Gastroesophageal sphincter (tissue), 4 donors: ENCODE measurements at regions not wholly inside any gene's neighbourhood (a gene's known extent, or its start where the extent isn't known, plus 50 kb on each side); places are given as distances from the start of the nearest gene placed in this dataset.

Source experiments
- ATAC-seq: fragments of 150-250 bp; one replicate; pipeline ENCODE4 v1.9.1; 2016; ENCODE audit warnings: mild to moderate bottlenecking, moderate library complexity
- H3K27ac ChIP-seq, 4 donors: fragments of 200-600 bp; sonication (generic) in 3 of 4; 1 replicate in 3 of 4; 2 replicates in 1 of 4; pipeline ENCODE4 v1.5.1; 2016 to 2019
- H3K27me3 ChIP-seq: fragments of 200-600 bp; sonication (generic); one replicate; pipeline ENCODE4 v1.5.1; 2019
- H3K36me3 ChIP-seq, 2 donors: fragments of 200-600 bp; sonication (generic); one replicate each; pipeline ENCODE4 v1.5.1; 2019; ENCODE audit warnings: control low read depth in 1 of 2
- H3K4me1 ChIP-seq, 3 donors: fragments of 200-600 bp; sonication (generic); 1 replicate in 2 of 3; 2 replicates in 1 of 3; pipeline ENCODE4 v1.5.1; 2016 to 2019; ENCODE audit warnings: control low read depth in 2 of 3
- H3K4me3 ChIP-seq, 2 donors: fragments of 200-600 bp; sonication (generic); one replicate each; pipeline ENCODE4 v1.5.1; 2019; ENCODE audit warnings: mild to moderate bottlenecking in 1 of 2, moderate library complexity in 1 of 2
- H3K9me3 ChIP-seq, 3 donors: fragments of 200-600 bp; sonication (generic); one replicate each; pipeline ENCODE4 v1.5.1; 2017 to 2019; ENCODE audit warnings: control low read depth in 2 of 3
- EP300 ChIP-seq: sonication (generic); formaldehyde crosslinking; IDR thresholded peaks from one replicate; pipeline ENCODE4 v1.6.1; 2017; ENCODE audit warnings: antibody characterized with exemption, mild to moderate bottlenecking
- POLR2A ChIP-seq, 2 donors: fragments of 450-650 bp; IDR thresholded peaks; one replicate each; pipeline ENCODE4 v1.6.1; 2017; ENCODE audit warnings: antibody characterized with exemption in 2 of 2, mild to moderate bottlenecking in 2 of 2, moderate library complexity in 1 of 2
- POLR2AphosphoS5 ChIP-seq: sonication (generic); formaldehyde crosslinking; IDR thresholded peaks from one replicate; pipeline ENCODE4 v1.6.1; 2017; ENCODE audit warnings: antibody characterized with exemption
- WGBS, 2 donors: methylation state at CpG; one replicate each; pipeline ENCODE4 v1.1.5; 2018; ENCODE audit warnings: low coverage in 1 of 2; 5-methylcytosine and 5-hydroxymethylcytosine counted together
- TF ChIP-seq, protein P1 (sequence below), 4 experiments: fragments of 200-600 bp in 2 of 4; fragments of 450-650 bp in 2 of 4; sonication (generic) in 1 of 4; IDR thresholded peaks; one replicate each; pipeline ENCODE4 v1.5.1; 2017 to 2019; ENCODE audit warnings: antibody characterized with exemption in 4 of 4, mild to moderate bottlenecking in 2 of 4, moderate library complexity in 2 of 4

DNA sequence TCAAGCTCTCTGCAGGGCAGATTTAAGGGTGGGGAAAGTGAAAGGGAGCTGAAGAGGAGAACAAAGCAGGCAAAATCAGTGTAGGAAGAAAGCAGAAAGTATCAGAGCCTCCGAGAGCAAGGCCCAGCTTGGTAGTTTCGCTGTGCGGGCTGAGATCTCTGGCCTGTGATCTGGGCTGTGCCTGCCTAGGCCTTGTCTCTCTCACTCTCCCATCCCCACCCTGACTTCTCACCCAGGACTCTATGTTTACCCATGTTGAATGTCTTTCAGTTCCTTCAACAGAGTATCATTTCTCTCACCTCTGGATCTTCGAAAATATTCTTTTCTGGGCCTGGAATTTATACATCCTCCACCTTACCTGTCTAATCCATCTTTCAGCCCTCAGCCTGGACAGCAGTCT lies 391.3 kb downstream of the FOXO1 start:
- 95 to 100% methylated on average over 3 of the region's 4 CpGs for WGBS, 2 donors
- no peak overlapping the region for H3K4me3 ChIP-seq
- no peaks in the 10 kb centered on the region for H3K27me3 ChIP-seq
- no peaks in the 10 kb centered on the region for H3K36me3 ChIP-seq
- H3K4me1 ChIP-seq, result peaks cover 19 to 35% (median 19%) of the 10 kb centered on the region in 3 donors
- no peak for ATAC-seq
- H3K9me3 ChIP-seq, result no peaks in the 10 kb centered on the region
- no peak overlapping the region for H3K27ac ChIP-seq
- TF ChIP-seq EP300, result no peak
- no peak for TF ChIP-seq POLR2AphosphoS5
- no peak for TF ChIP-seq POLR2A (IDR thresholded peaks at IDR 0.05)
- TF ChIP-seq, protein P1, sequence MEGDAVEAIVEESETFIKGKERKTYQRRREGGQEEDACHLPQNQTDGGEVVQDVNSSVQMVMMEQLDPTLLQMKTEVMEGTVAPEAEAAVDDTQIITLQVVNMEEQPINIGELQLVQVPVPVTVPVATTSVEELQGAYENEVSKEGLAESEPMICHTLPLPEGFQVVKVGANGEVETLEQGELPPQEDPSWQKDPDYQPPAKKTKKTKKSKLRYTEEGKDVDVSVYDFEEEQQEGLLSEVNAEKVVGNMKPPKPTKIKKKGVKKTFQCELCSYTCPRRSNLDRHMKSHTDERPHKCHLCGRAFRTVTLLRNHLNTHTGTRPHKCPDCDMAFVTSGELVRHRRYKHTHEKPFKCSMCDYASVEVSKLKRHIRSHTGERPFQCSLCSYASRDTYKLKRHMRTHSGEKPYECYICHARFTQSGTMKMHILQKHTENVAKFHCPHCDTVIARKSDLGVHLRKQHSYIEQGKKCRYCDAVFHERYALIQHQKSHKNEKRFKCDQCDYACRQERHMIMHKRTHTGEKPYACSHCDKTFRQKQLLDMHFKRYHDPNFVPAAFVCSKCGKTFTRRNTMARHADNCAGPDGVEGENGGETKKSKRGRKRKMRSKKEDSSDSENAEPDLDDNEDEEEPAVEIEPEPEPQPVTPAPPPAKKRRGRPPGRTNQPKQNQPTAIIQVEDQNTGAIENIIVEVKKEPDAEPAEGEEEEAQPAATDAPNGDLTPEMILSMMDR (IDR thresholded peaks at IDR 0.05), result no peak

DNA sequence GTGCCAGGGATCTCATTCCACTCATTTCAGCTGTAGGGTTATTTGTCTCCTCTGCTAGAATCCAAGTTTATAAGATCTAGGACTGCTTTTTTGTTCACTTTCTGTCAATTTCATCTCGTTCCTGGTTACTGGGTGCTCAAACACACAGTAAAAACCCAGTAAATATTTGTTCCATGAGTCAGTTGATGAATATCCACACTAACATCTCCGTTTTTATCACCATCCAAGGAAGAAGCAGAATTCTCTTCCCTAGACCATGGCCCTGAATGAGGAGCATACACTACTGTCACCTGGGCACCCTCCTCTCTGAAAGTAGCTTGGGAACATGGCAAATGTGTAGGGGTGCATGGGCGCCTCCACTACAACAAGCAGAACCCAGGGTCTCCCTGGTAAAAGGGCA lies 390.8 kb downstream of the FOXO1 start:
- Histone ChIP-seq H3K36me3 (no peaks in the 10 kb centered on the region), H3K9me3 (no peaks in the 10 kb centered on the region), H3K4me1 (peaks cover 19 to 31% (median 19%) of the 10 kb centered on the region in 3 donors), H3K27me3 (no peaks in the 10 kb centered on the region), H3K27ac (no peak overlapping the region), H3K4me3 (no peak overlapping the region)
- no peak for ATAC-seq
- 82 to 83% methylated on average over 1 of the region's 3 CpGs for WGBS, 2 donors
- TF ChIP-seq, protein P1 (IDR thresholded peaks at IDR 0.05), result no peak
- no peak for TF ChIP-seq POLR2AphosphoS5
- TF ChIP-seq POLR2A (IDR thresholded peaks at IDR 0.05), result no peak
- TF ChIP-seq EP300, result no peak

GRCh38 chr13:40283666-40284065 lies 382.8 kb downstream of the FOXO1 start:
- no peaks in the 10 kb centered on the region for H3K4me1 ChIP-seq
- ATAC-seq, result no peak

DNA sequence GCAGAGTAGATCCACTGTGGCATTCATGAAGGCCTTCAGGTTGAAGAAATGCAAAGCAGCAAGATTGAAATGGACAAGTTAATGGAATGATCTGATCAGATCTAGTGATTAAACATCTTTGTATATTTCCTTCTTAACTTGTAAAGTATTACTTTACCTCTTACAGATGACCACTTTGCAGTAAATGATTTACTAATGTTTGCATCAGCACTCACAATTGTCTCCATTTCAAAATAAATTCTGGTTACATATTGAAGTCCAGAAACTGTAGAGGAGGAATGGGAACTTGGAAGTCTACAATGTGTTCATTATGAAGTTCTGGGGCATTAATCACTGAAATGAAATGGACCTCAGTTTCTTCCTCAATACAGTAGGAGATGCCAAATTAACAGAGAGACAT lies 380.8 kb downstream of the FOXO1 start:
- Histone ChIP-seq H3K9me3 (no peaks in the 10 kb centered on the region), H3K4me1 (no peaks in the 10 kb centered on the region)
- ATAC-seq, result no peak

More at GRCh38 chr13:40283666-40284065, 382.8 kb downstream of the FOXO1 start:
- Histone ChIP-seq H3K9me3 (no peaks in the 10 kb centered on the region), H3K27ac (no peak overlapping the region), H3K27me3 (no peaks in the 10 kb centered on the region), H3K36me3 (no peaks in the 10 kb centered on the region), H3K4me3 (no peak overlapping the region)
- 100% methylated on average over 2 of the region's 3 CpGs; no CpG with 5 or more reads in 1 of the 2 donors for WGBS, 2 donors
- TF ChIP-seq EP300, result no peak

GRCh38 chr13:40287428-40287827 lies 379.0 kb downstream of the FOXO1 start:
- no peak for ATAC-seq
- Histone ChIP-seq H3K36me3 (no peaks in the 10 kb centered on the region), H3K27ac (no peak overlapping the region), H3K4me3 (no peak overlapping the region), H3K4me1 (no peaks in the 10 kb centered on the region), H3K9me3 (no peaks in the 10 kb centered on the region), H3K27me3 (no peaks in the 10 kb centered on the region)
- no peak for TF ChIP-seq POLR2AphosphoS5
- no peak for TF ChIP-seq EP300
- TF ChIP-seq, protein P1 (IDR thresholded peaks at IDR 0.05), result no peak
- no peak for TF ChIP-seq POLR2A (IDR thresholded peaks at IDR 0.05)
- WGBS, 2 donors, result 80 to 90% methylated on average over 1 to 2 of the region's 4 CpGs

More for the DNA sequence above, 380.8 kb downstream of the FOXO1 start:
- Histone ChIP-seq H3K27me3 (no peaks in the 10 kb centered on the region), H3K27ac (no peak overlapping the region), H3K36me3 (no peaks in the 10 kb centered on the region), H3K4me3 (no peak overlapping the region)
- no peak for TF ChIP-seq POLR2AphosphoS5
- TF ChIP-seq POLR2A (IDR thresholded peaks at IDR 0.05), result no peak
- TF ChIP-seq, protein P1 (IDR thresholded peaks at IDR 0.05), result no peak

DNA sequence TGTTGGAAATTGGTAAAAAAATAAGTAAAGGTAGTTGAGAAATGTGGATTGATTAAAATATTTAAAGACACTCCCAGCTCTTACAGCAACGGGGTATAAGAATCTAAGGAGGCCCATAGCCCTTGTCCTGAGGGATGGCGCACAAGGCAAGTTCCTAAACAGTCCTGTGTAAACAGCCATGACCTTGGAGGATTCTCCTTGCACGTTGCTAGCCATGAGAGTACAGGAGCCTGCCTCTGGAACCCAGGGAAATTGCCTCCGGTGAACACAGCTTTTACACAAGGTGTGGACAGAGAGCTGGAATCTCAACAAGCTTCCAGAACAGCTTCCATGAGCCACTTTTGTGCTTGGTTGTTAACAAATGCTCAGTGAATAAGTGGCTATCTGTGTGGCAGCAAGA lies 378.2 kb downstream of the FOXO1 start:
- no peak for TF ChIP-seq POLR2AphosphoS5
- TF ChIP-seq EP300, result no peak
- TF ChIP-seq, protein P1 (IDR thresholded peaks at IDR 0.05), result no peak
- TF ChIP-seq POLR2A (IDR thresholded peaks at IDR 0.05), result no peak
- no peaks in the 10 kb centered on the region for H3K36me3 ChIP-seq
- no peak overlapping the region for H3K4me3 ChIP-seq
- H3K27me3 ChIP-seq, result no peaks in the 10 kb centered on the region
- 57 to 71% methylated on average over 2 to 4 of the region's 4 CpGs for WGBS, 2 donors
- H3K27ac ChIP-seq, result no peak overlapping the region
- no peaks in the 10 kb centered on the region for H3K4me1 ChIP-seq
- H3K9me3 ChIP-seq, result no peaks in the 10 kb centered on the region
- no peak for ATAC-seq
